ENCODE measurements at regions not wholly inside any gene's neighbourhood (a gene's known extent, or its start where the extent isn't known, plus 50 kb on each side); places are given as distances from the start of the nearest gene placed in this dataset.

DNA sequence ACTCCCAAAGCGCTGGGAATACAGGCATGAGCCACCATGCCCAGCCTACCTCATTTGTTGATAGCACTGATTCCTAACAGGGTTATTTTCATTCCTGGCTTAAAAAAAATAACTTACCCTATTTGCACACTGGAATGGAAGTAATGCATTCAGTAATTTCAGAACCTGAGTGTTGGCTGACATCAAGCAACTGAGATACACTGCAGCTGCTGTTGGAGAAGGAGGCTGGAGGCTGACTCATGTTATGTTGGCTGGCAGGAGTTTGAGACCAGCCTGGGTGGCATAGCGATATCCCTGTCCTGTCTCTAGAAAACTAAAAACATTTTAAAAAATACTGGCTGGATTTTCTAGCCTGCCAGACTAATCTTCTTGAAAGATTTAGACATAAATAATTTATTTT is 385.1 kb upstream of the MEX3C start:
- DNase-seq, result no peak

DNA sequence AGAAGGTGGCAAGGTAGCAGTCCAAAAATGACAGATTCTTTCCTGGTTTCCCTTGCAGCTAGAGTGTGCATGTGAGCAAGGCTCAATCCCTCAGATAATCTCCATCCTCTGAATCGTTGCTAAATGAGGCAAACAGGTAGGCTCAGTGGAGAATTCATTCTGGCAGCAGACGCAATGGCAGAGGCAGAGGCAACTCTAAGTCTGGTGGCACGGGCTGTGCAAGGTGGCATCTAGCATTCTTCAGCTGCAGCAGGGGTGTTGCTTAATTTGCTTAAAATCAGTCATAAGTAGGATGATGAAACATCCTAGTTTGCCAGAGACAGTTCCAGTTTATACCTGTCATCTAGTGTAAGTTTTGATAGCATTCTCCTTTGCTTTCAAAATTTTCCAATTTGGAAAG is 391.1 kb upstream of the MEX3C start:
- DNase-seq, result no peak

DNA sequence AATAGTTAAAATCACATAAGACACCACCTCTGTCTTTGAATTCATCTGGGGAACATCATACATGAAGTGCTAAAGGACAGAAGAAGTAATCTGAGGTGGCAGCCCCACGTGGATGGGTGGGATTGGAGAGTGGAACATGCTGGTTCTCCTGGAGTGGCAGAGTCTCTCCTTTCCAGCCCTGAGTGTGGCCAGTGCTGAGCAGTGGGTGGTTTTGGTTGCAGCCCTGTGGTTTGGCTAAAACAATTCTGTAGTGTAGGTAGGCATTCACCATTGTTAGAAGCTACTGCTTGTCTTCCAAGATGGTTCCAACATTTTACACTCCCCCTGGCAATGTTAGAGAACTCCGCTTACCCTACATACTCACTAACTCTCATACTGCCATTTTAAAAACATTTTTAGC is 396.4 kb upstream of the MEX3C start:
- no peak for DNase-seq

DNA sequence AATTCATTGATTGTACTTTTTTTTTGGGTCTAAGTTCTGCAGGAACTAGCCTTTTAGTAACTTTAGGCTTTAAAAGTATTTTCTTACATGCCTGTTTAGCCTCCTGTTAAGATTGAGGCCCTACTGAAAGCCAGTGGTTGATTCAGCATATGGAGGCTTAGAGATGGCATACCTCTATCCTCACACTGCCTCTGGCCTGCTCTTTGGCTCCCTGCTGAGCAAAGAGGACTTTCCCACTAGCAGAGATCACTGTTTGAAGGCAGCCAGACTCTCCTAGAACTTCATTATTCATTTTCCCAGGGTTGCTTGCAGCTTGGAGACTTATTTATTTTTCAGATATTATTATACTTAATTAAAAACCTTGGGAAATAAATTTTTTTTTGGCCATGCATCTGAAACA is 405.6 kb upstream of the MEX3C start:
- DNase-seq, result no peak

DNA sequence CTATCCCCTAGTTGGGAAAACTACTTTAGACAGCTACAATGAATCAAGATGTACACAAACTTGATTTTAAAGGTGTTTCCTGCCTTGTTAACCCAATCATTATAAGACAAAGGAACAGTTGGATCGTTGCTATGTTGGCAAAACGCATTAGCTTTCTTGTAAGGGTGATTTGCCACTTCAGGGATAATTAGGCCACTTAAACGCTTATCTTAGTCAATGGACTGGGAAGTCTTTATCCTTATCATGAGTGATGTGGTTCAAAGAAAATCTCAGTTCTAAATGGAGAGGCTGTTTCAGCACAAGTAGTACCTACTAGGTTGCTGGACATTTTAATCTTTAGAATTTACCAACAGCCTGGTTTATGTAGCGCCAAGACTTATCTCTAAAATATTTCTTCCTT is 406.1 kb upstream of the MEX3C start:
- no peak for DNase-seq

DNA sequence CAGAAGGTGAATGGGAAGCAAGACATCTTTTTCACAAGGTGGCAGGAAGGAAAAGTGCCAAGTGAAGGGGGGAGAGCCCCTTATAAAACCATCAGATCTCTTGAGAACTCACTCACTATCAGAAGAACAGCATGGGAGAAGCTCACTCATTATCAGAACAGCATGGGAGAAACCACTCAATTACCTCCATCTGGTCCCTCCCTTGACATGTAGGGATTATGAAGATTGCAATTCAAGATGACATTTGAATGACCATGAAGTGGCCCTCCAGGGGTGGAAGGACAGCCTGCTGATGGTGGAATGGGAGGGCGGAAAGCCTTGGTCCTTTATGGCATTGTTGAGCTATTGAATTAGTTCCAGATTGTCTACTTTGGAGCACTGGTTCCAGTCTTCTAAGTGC is 413.0 kb upstream of the MEX3C start:
- DNase-seq, result no peak

DNA sequence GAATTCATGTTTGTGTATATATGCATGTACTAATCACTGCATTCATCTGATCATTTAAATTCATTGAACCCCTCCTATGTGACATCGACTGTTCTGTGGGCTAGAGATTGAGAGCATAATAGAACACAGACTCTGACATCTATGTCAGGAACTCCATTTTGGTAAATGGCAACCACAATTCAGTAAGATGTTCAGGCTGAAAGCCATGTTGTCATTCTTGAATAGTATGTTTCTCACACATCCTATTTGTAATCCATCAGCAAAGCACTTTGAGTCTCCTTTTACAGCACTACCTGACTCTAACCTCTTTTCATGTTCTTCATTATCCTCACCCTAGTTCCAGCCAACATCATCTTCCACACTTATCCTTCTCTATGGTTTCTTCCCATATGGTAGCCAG is 413.8 kb upstream of the MEX3C start:
- no peak for DNase-seq

DNA sequence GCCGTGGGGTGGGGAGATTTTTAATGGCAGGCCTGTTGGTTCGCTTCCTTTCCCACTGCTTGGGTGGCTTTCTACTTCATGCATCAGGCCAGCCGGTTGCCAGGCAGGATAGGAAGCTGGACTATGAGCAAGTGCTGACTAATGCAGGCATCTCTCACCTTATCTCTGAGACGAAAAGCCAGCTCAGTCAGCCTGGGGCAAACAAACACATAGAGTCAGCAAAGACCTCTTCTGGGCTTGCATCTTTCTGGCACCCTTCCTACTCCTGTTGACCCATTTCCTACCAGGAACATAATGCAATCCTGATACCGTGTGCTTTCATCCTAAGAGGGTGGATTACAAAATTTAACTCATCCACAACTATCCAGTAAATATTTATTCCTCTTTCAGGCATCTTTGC is 416.6 kb upstream of the MEX3C start:
- no peak for DNase-seq

DNA sequence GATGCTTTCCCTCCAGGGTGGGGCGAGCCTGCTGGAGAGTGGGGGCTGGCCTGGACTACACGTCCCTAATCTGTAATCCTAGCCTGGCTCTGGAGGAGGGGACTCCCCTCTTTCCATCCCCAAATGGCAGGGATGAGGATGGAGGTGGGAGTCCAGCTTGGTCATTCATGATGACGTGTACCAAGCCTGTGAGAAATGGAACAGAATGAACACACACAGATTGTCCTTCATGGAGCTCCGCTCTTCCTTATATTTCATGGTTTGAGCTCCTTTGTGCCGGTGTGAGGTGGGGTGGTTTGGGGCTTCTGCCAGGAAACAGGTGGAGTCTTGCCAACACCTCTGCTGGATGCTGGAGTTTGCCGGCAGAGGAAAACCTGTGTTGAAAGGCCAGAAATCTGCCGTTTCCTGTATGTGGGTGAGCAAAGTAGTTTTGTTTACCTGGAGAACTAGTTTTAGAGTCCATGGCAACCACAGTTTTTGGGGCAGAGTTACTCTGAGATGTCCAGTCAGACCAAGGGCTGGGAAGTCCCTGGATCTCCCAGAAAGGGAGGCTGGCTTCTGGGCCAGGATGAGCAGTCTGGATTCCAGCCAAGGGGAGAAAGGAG is 417.6 kb upstream of the MEX3C start:
- DNase-seq, result peak; percentile 15

DNA sequence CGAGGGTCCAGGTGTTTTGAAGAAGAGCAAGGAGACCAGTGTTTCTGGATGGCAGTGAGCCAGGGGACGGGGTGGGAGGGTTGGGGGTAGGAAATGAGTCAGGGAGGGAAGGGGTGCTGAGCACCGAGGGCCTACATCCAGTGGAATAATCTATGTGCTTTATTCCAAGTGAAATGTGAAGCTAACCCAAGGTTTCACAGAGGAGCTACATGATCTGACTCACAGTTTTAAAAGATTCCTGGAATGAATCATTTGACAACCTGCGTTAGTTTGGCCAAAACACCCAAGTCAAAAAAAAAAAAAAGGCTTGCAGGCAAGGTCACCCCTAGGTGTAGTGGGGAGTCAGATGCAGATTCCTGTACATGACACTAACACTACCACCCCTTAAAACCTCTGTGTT is 419.7 kb upstream of the MEX3C start:
- DNase-seq, result no peak

DNA sequence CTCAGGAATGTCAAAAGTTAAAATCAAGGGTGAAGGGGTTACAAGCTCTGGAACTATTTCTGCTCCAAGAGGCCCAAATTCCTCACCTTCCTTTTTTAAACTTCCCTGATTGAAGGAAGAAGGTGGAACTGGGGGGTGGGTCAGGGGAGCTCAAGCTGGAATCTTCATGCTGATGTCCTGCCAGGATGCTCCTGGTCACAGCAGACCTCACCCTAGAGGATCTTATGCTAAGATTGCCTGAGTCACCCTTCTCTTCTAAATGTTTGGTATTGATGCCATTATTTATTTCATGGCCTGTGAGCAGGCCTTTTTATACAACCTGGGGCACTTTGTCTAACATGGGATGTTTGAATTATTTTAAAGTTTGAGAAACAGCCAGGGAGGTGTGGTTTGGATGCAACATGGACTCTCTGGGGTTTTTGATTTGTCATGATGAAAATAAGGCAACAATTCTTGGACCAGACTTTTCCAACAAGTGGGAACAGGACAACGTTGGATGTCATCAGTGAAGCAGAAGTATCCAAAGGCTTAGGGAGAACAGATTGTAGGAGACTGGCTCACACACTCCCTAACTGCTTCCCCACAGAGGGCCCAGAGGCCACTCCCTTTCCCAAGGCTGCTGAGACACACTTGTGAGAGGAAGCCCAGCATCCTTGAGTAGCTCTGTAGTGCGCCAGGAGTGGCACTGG is 420.2 kb upstream of the MEX3C start:
- no peak for DNase-seq

DNA sequence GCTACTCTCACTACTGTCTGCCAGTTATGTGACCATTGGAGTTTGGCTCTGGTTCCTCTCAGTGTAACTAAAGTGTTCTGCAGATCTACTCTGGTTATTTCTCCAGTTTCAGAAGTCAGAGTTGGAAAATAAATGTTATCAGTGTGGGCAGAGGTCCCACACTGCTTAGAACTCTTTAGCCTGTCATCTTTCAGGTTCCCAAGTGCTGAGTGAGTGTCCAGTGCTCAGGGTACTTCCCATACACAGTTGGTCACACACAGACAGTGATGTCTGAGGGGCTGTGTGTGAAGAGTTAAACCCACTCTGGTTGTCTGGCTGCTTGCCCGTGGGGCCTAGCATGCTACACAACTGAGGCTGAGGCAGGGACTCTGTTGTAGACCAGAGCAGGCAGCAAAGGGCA is 421.8 kb upstream of the MEX3C start:
- DNase-seq, result no peak

DNA sequence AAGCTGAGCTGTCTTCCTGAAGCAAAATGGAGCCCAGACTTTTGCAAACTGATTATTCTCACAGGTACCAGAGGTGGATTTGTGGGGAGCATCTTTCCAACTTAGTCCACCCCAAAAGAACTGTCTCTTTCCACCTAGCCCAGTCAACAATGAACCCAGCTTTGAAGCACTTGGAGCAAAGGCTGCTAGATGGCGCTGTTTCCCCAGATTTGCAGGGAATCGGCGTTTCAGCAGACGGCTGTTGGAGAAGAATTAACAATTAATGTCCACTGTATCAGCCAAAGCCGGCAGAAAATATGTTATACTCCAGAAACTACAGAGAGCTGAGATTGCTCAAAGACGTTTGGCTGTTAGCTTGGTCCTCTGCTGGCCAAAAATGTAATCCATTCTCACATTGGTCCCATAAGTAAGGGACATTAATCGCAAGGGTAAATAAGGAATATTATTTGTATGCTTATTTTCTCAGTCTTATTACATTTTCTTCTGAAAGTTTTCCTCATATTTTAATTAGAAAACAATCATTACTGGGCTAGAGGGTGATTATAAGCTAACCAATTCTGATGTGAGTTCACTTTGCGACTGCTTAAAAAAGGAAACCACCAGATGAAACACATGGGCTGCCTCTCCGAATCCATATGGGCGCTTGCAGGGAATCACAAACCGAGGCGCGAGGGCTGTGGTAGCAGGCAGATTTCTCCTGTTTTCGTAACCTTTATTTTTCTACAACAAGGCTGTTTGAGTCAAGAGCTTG is 423.8 kb upstream of the MEX3C start:
- peak; percentile 65 for DNase-seq

DNA sequence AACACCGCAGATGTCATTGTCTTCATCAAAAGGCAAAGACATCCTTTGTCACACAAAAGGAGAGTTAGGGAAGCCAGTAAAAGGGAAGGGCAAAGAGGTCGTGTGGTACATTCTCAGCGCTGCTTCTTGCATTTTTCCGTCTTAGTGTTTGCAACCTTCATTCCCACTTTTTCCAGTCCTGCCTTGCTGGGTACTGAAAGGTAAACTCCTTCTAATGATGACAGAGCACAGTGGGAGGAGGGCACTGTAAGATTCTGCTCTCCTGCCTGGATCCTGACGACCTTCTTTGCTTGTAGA is 424.3 kb upstream of the MEX3C start:
- DNase-seq, result no peak

DNA sequence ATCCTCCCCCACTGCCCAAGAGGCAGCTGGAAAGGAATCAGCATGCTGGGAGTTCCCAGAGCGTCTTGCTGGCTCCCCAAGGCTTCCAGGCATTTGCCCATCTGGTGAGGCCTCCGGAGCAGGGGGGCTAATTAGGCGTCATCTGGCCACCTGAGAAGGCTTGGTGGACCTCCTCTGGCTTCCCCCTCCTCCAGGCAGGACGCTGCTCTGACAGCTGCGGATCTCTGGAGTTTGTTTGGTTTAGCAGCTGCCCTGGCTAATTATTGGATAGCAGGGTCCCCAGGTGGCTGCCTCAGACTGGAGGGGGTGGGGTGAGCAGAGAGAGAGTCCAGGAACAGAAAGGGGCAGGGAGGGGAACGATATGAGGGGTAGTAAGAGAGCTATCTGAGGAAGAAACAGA is 425.2 kb upstream of the MEX3C start:
- DNase-seq, result no peak

DNA sequence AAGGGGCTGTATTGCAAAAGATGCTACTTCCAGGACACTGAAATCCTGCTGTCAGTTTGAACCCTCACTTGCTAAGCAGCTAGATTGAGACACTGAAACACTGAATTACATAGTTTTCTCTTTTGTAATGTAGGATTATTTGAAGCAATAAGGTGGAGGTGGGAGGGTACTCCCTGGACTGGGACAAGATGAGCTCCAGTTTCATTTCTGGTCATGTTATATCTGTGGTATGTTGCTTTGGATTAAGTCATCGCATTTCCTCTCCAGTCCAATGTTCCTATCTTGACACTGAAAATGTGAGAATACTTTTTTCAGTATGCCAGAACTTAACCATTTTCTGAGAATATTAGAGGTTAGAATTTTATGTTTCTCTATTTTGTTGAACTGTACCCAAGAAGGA is 426.2 kb upstream of the MEX3C start:
- no peak for DNase-seq

DNA sequence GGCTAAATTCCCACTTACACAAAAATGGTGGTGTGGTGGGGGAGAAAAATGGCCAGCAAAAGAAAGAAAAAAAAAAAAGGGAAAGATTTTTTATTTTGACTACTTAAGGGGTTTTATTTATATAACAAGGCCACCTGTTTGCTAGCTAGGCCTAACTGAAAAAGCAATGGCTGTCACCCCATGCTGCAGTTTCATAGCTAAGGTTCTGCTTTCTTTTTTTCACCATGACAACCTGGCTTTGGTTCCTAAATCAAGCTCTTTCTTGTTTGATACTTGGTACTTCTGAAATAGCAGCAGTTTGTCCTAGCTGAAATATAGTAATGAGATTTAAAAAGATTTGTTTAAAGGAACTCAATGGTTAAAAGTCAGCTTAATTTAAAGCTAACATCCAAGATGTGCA is 433.2 kb upstream of the MEX3C start:
- DNase-seq, result no peak

DNA sequence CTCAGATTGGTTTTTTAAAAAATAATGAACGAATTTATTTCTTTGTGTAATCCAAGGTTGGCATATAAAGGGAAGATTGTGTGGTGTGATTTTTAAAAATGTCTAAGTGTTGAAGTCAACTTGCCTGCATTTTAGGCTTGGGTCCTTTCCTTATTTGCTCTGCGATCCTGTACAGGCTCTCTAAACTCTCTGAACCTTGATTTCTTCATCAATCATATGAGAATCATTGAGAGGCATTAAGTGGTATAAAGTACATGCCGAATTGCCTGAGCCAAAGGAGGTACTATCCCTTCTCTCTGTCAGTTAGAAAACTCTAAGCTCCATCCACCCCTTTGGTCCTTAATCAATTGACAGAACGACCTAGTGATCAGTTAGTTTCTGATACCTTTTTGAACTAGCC is 440.4 kb upstream of the MEX3C start:
- no peak for DNase-seq

DNA sequence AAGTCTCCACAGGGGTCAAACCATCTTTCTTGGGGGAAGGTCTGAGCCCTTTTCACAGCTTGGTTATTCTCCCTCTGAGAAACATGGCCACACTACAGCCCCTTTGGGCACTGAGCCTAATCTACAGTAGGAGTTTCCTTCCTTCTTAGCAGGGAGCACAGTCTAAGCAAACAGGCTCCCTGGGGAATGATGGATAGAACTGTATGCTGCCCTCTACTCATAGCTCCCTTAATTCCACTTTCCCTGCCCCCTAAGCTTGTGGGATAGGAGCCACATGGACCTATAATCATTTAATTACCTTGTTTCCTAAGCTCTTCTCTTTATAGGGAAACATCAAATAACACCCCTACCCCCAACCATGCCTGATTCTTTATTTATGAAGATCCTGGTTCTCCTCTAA is 442.1 kb upstream of the MEX3C start:
- no peak for DNase-seq

DNA sequence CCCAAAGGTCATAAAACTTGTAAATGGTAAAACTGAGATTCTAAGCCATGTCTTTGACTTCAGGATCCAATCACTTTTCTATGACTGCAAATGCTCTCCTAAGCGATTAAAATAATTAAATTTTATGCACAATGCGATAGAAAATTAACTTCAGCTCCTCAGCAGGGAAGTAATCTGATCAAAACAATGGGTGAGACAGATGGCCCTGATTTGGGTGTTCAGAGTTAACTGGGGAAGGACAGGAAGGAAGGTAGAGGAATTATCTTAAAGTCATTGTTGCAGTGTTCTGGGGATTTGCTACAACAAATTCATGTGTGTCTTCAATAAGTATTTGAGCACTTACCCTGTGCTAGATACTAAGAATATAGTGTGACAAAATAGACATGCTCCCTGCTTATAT is 446.0 kb upstream of the MEX3C start:
- DNase-seq, result no peak

DNA sequence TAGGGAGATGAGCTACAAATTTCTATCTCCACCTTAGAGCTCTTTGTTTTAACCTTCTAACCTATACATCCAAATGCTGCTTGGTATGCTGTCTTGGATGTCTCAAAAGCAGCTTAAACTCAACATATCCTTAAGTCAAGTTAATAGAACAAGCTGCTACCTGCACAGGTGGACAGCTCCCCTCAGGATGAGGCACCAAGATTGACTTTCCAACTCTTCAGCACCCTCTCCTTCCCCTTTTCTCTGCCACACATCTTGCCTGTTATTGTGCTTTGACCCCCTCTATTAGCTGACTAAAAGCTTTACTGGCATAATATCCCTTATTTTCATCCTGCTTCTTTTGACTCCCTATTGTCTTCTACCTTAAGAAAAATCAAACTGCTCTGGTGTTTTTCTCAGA is 448.1 kb upstream of the MEX3C start:
- DNase-seq, result no peak

DNA sequence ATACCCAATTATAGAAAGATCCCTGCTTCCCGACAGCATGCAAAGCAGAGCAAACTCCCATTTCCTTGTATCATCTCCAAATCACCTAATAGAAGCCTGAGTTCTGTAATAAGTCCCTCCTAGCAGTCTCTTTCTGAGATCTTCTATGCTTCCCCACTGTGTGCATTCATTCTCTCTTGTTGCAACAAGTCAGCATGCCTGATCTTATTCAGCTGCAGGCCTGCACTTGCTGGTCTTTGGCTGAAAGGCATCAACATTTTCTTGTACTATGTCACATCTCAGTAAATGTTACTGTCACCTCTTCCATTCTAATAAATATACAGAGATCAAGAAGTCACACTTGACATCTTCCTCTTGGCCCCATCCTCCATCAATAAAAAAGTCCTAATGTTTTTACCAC is 449.9 kb upstream of the MEX3C start:
- no peak for DNase-seq

DNA sequence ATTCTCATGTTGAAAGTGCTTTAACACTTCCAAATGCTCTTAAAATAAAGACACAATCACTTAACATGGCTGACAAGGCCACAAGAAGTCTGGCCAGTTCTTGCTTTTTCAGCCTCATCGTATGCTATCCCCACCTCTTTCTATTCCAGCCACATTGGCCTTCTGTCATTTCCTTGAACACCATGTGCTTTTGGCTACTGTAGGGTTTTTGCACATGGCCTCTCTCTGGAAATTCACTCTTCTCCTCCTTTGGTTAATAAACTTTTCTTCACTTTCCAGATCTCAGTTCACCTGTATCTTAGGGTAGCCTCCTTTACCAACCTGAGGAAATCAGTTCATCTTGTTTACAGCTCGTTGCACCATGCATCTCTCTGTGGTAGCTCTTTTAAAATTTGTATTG is 450.5 kb upstream of the MEX3C start:
- no peak for DNase-seq

DNA sequence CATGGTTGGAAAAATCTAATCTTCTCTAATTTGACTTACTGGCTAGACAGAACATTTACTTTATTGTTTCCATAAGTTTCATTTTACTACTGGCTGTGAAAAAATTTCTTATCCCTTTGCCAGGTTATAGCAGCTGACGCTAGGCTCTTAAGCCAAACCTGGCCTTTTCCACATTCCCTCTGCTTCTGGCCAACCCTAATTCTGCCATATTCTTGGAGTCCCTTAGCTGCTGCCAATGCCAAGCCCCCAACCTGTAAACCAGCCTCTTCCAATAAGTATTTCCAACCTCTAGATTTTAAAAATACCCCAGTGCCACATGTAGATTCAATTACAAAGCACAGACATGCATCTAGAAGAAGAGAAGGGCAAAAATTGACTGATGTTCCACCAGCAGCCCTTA is 452.3 kb upstream of the MEX3C start:
- DNase-seq, result no peak

Measured in muscle of arm (tissue), 1 donor.